ENCODE measurements at regions not wholly inside any gene's neighbourhood (a gene's known extent, or its start where the extent isn't known, plus 50 kb on each side); places are given as distances from the start of the nearest gene placed in this dataset.

DNA sequence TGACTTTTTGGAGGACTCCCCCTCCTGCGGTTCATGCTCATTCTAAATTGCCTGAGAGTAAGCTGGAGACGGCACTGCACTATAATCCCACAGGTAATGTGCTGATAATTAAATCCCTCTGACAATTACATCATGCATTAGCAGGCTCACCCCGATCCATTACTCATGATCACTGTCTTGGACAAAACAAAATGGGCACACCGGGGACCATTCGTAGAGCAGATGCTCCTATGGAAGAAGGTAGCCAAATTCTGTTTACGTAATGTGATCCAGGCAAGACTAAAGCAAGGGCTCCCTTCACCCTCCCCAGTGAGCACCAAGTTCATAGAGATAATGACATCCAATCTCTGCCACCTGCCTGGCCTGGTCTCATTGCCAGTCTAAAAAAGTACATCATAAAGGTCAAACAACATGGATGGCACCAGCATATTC lies 657.1 kb upstream of the SOX11 start:
- Histone ChIP-seq H3K27ac (no peak overlapping the region), H3K36me3 (ENCODE audit: low read depth) (no peaks in the 10 kb centered on the region), H3K4me3 (no peak overlapping the region), H3F3A (ENCODE audit: insufficient read depth, low read depth) (no peaks in the 10 kb centered on the region), H4K20me1 (ENCODE audit: insufficient read depth) (no peaks in the 10 kb centered on the region), H2AFZ (no peak overlapping the region), H3K9me2 (ENCODE audit: insufficient read depth) (no peaks in the 10 kb centered on the region), H3K79me2 (ENCODE audit: low read depth) (no peaks in the 10 kb centered on the region), H3K4me2 (no peak overlapping the region), H3K9me3 (ENCODE audit: insufficient read depth, low read depth) (no peaks in the 10 kb centered on the region), H3K4me1 (replicated peaks; ENCODE audit: insufficient read depth) (no peaks in the 10 kb centered on the region), H3K27me3 (ENCODE audit: insufficient read depth, low read depth) (no peaks in the 10 kb centered on the region)
- ChIA-PET CTCF (no interaction called here), POLR2A (ENCODE audit: unreplicated experiment) (no interaction called here)
- BruUV-seq (replicated peaks), result no TSS peak
- no peak for DNase-seq
- intact Hi-C loops (cut with micrococcal nuclease; ENCODE audit: unreplicated experiment), result no loop called here
- TF ChIP-seq, protein P1, sequence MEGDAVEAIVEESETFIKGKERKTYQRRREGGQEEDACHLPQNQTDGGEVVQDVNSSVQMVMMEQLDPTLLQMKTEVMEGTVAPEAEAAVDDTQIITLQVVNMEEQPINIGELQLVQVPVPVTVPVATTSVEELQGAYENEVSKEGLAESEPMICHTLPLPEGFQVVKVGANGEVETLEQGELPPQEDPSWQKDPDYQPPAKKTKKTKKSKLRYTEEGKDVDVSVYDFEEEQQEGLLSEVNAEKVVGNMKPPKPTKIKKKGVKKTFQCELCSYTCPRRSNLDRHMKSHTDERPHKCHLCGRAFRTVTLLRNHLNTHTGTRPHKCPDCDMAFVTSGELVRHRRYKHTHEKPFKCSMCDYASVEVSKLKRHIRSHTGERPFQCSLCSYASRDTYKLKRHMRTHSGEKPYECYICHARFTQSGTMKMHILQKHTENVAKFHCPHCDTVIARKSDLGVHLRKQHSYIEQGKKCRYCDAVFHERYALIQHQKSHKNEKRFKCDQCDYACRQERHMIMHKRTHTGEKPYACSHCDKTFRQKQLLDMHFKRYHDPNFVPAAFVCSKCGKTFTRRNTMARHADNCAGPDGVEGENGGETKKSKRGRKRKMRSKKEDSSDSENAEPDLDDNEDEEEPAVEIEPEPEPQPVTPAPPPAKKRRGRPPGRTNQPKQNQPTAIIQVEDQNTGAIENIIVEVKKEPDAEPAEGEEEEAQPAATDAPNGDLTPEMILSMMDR (conservative IDR thresholded peaks at IDR 0.05), result no peak
- no peak for TF ChIP-seq EZH2 (IDR thresholded peaks at IDR 0.05; ENCODE audit: low read depth)

DNA sequence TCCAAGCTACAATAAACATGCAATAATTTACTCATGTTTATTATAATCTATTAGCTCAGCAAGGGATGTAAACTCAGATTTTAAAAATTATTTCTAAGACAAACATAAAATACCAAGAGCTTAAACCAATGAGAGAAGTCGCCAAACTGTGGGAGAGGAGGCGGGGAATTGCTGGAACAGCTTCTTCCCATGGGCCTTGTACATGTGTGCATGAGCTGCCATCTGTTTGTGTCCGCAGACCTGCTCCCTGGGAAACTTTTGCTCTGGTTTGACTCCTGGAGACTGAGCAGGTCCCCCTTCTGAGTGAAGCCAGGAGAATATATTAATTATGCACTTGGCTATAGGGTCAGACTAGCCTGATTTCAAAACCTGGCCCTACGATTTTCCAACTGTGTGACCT lies 655.9 kb upstream of the SOX11 start:
- no peaks in the 10 kb centered on the region for H4K20me1 ChIP-seq (ENCODE audit: insufficient read depth)

GRCh38 chr2:5039241-5039975 lies 652.8 kb upstream of the SOX11 start:
- Histone ChIP-seq H3K27ac (no peak overlapping the region), H3K9me2 (ENCODE audit: insufficient read depth) (no peaks in the 10 kb centered on the region), H3K4me1 (replicated peaks; ENCODE audit: insufficient read depth) (no peaks in the 10 kb centered on the region), H3K9me3 (ENCODE audit: insufficient read depth, low read depth) (no peaks in the 10 kb centered on the region), H2AFZ (no peak overlapping the region), H3K36me3 (ENCODE audit: low read depth) (no peaks in the 10 kb centered on the region), H3K4me3 (no peak overlapping the region), H4K20me1 (ENCODE audit: insufficient read depth) (no peaks in the 10 kb centered on the region), H3K79me2 (ENCODE audit: low read depth) (no peaks in the 10 kb centered on the region), H3K4me2 (no peak overlapping the region), H3K27me3 (ENCODE audit: insufficient read depth, low read depth) (no peaks in the 10 kb centered on the region), H3F3A (ENCODE audit: insufficient read depth, low read depth) (no peaks in the 10 kb centered on the region)
- no TSS peak for BruUV-seq (replicated peaks)
- no peak for DNase-seq
- ChIA-PET POLR2A (ENCODE audit: unreplicated experiment) (no interaction called here), CTCF (no interaction called here)
- TF ChIP-seq EZH2 (IDR thresholded peaks at IDR 0.05; ENCODE audit: low read depth), result no peak
- TF ChIP-seq, protein P1 (conservative IDR thresholded peaks at IDR 0.05), result no peak
- intact Hi-C loops (cut with micrococcal nuclease; ENCODE audit: unreplicated experiment), result no loop called here

More for the DNA sequence above, 655.9 kb upstream of the SOX11 start:
- Histone ChIP-seq H2AFZ (no peak overlapping the region), H3K27me3 (ENCODE audit: insufficient read depth, low read depth) (no peaks in the 10 kb centered on the region), H3K27ac (no peak overlapping the region), H3K4me1 (replicated peaks; ENCODE audit: insufficient read depth) (no peaks in the 10 kb centered on the region), H3K36me3 (ENCODE audit: low read depth) (no peaks in the 10 kb centered on the region), H3K4me2 (no peak overlapping the region), H3K9me3 (ENCODE audit: insufficient read depth, low read depth) (no peaks in the 10 kb centered on the region), H3K4me3 (no peak overlapping the region), H3F3A (ENCODE audit: insufficient read depth, low read depth) (no peaks in the 10 kb centered on the region), H3K9me2 (ENCODE audit: insufficient read depth) (no peaks in the 10 kb centered on the region), H3K79me2 (ENCODE audit: low read depth) (no peaks in the 10 kb centered on the region)
- intact Hi-C loops (cut with micrococcal nuclease; ENCODE audit: unreplicated experiment), result no loop called here
- POLR2A ChIA-PET (ENCODE audit: unreplicated experiment), result no interaction called here
- no peak for DNase-seq
- CTCF ChIA-PET, result no interaction called here
- no TSS peak for BruUV-seq (replicated peaks)
- no peak for TF ChIP-seq EZH2 (IDR thresholded peaks at IDR 0.05; ENCODE audit: low read depth)

- no TSS peak for BruUV-seq (replicated peaks)
- Histone ChIP-seq H4K20me1 (ENCODE audit: insufficient read depth) (no peaks in the 10 kb centered on the region), H3K9me2 (ENCODE audit: insufficient read depth) (no peaks in the 10 kb centered on the region), H3F3A (ENCODE audit: insufficient read depth, low read depth) (no peaks in the 10 kb centered on the region), H3K9me3 (ENCODE audit: insufficient read depth, low read depth) (no peaks in the 10 kb centered on the region), H3K4me3 (no peak overlapping the region), H3K4me2 (no peak overlapping the region), H2AFZ (no peak overlapping the region), H3K27me3 (ENCODE audit: insufficient read depth, low read depth) (no peaks in the 10 kb centered on the region), H3K27ac (no peak overlapping the region), H3K79me2 (ENCODE audit: low read depth) (no peaks in the 10 kb centered on the region), H3K36me3 (ENCODE audit: low read depth) (no peaks in the 10 kb centered on the region), H3K4me1 (replicated peaks; ENCODE audit: insufficient read depth) (no peaks in the 10 kb centered on the region)
- TF ChIP-seq, protein P1 (conservative IDR thresholded peaks at IDR 0.05), result no peak
- TF ChIP-seq EZH2 (IDR thresholded peaks at IDR 0.05; ENCODE audit: low read depth), result no peak
- intact Hi-C loops (cut with micrococcal nuclease; ENCODE audit: unreplicated experiment), result no loop called here
- ChIA-PET CTCF (no interaction called here), POLR2A (ENCODE audit: unreplicated experiment) (no interaction called here)
- DNase-seq, result no peak
Observed at GRCh38 chr2:5040571-5040970, 651.6 kb upstream of the SOX11 start.
